ENCODE measurements at regions not wholly inside any gene's neighbourhood (a gene's known extent, or its start where the extent isn't known, plus 50 kb on each side); places are given as distances from the start of the nearest gene placed in this dataset.
"Not testable (repeated sequence)": the region's sequence is repeated elsewhere in the genome, so short reads cannot be mapped to it uniquely, and the experiment has no call there.

- DNase-seq (ENCODE audit: low read depth), result no peak
Observed at GRCh38 chr4:37771771-37772170, 54.7 kb upstream of the PGM2 start.

DNA sequence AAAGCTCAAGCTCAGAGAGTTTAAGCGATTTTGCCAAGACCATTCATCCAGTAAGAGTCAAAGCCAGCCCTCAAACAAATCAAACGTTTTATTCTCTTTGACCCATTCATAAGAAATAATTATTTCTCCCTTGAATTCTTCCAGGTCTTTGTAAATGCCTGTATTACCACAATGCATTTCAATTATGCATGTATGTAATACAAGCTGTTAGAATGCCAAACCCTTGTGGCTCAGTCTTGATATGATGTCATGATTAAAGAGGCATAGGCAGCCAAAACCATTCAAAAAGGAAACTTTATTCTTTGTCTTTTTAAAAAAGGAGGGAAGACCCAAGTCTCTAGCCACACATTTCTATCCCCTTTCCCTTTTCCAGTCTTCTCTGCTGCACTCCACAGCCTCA, 56.5 kb upstream of the PGM2 start:
- DNase-seq (ENCODE audit: low read depth), result peak; percentile 5

DNA sequence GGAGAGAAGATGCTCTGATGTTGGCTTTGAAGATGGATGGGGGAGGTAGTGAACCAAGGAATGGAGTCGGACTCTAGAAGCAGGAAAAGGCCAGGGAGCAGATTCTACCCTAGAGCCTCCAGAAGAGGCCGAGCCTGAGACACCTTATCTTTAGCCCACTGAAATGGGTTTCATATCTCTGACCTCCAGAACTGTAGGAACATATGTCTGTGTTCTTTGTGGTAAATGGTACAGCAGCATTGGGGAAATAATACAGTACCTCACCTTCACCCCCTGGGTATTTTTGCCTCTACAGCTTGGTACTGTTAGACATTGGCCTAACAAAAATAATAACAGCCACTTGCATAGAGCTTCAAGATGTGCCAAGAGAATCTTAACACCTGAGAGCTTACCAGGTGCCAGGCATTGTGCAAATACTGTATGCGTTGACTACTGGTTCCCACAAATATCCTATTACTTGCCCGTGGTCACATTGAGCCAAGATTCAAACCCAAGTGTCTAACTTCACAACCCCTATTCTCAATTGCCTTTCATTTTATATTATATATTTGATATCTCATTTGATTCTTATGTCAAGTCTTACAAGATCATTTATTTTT, 57.0 kb upstream of the PGM2 start:
- no peak for DNase-seq (ENCODE audit: low read depth)

GRCh38 chr4:37767546-37767945, 58.9 kb upstream of the PGM2 start:
- DNase-seq (ENCODE audit: low read depth), result peak; percentile 9

DNA sequence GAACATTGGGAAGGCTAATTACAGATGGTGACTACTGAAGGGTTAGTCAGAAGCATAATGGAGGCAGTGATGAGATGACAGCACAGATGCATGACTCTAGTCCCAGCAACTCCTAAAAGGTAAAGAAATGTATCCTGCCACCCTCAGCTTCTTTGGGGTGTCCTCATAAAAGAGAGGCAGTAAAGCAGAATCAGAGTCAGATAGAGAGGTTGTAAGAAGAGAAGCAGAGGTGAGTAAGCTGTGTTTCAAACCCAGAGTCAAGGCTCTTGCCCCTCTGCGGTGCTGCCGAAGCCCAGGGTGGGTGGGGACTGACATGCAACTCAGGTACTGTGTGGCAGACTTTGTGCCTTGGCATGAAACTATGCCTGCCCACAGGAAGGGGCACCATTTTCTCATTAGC, 59.5 kb upstream of the PGM2 start:
- no peak for DNase-seq (ENCODE audit: low read depth)

- DNase-seq (ENCODE audit: low read depth), result no peak
Observed at GRCh38 chr4:37765741-37766140, 60.7 kb upstream of the PGM2 start.

DNA sequence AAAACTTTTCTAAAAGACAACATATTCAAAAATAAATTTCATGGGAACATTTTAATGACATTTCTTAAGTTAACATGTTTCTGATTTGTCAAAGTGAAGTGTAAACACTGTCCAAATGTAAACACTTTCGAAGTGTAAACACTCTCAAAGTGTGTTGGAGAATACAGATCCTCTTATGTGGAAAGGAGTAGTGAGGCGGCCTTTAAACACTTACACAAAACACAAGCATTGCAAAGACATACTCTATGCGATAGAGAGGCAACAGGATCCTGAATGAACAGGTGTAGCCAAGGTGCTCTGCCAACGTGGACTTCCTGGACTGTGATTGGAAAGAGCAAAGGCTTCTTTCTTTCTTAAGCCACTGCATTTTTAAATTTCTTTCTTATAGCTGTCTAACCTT, 62.7 kb upstream of the PGM2 start:
- no peak for DNase-seq (ENCODE audit: low read depth)

GRCh38 chr4:37762991-37763368, 63.5 kb upstream of the PGM2 start:
- DNase-seq (ENCODE audit: low read depth), result no peak

DNA sequence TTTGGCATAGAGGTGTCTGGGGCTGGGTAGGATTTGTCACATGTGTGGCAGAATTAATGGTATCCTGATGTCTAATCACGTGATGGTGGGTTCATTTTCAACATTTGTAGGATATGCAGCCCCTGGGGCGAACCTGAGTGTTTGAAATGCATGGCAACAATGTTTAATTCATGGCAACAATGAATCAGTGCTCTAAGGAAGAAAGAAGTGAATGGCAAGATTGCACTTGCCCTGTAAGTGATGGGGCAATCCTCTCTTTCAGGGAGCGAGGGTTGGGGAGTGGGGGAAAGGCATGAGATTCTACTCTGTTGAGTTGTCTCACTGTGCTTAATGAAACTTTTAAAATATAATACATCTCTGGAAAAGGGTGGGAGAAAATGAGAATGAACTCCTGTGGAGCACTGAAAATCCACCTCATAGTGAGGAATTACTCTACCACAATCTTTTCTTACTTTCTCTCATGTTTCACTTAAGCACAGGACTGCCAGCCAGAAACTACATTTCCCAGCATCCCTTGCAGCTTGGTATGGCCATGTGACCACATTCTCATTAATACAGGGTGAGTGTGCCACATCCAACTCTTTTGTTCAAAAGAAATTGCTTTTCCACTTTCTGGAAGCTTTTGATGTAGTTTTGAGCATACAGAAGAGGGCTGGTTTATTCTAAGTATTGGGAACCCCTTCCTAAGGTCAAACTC, 64.0 kb upstream of the PGM2 start:
- peak; percentile 39 for DNase-seq (ENCODE audit: low read depth)

DNA sequence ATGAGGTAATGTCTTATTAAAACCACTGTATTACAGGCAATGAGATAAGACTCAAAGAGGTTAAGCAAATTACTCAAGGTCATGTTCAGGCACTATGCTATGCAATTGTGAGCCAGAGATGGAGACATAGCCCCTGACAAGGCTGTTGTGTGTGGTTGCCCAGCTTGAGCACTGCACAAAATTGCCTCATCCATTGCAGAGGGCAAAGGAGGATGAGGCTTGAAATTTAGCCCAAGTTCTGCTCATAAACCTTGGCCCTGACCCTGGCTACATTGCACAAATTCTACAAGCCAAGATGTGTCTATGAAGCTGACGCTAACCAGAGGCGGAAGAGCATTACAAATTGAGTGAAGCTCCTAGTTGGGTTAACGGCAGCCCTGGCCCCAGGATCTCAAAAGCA, 65.6 kb upstream of the PGM2 start:
- DNase-seq (ENCODE audit: low read depth), result no peak

DNA sequence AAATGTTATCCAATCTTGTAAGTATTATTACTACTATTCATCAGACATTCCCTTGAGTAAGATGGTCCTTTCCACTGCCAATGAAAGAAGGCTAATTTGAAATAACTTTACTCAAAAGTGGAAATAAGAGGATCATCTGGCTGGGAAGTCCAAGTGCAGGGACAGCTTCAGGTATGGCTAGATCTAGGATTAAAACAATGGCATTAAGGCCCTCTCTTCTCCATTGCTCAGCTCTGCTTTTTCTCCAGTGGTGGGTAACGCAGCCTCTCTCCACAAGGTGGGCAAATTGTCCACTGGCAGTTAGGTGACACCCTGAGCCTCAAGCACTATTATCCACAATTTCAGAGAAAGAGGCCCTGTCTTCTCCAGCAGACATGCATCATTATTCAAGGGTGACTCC, 66.7 kb upstream of the PGM2 start:
- no peak for DNase-seq (ENCODE audit: low read depth)

GRCh38 chr4:37758226-37758625, 68.3 kb upstream of the PGM2 start:
- peak; percentile 26 for DNase-seq (ENCODE audit: low read depth)

- DNase-seq (ENCODE audit: low read depth), result no peak
Observed at GRCh38 chr4:37757761-37758160, 68.7 kb upstream of the PGM2 start.

DNA sequence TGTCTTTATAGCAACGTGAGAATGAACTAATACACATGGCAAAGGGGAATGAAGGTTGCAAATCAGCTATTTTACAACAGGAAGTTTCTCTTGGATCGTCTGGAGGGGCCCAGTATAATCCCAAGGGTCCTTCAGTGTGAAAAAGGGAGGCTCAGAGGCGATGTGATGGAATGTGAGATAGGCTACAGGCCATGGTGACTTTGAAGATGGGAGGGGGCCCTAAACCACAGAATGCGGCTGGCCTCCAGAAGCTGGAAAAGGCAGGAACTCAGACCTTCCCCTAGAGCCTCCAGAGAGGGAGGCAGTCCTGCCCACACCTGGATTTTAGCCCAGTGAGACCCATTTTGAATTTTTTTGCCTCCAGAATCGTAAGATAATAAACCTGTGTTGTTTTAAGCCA, 69.4 kb upstream of the PGM2 start:
- no peak for DNase-seq (ENCODE audit: low read depth)

GRCh38 chr4:37754410-37755185, 68.4 kb upstream of the RELL1 start:
- DNase-seq (ENCODE audit: low read depth), result no peak

- no peak for DNase-seq (ENCODE audit: low read depth)
Observed at GRCh38 chr4:37749398-37749988, 63.3 kb upstream of the RELL1 start.

DNA sequence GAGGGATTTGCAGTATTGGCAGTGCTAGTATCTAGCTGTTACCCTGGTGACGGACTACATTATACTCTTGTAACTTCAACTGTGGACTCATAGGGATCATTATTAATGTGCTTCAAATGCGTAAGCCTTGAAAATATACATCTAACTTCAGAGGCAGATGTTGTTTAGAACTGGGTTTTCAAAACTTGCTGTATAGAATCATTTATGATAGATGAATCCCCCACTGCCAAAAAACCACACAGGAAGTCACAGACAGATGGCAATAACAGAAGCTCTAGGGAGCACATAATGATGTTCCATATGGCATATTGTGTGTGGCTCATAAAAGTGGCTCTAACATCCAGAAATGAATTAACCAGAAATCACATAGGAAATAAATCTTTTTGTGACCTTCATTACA, 62.3 kb upstream of the RELL1 start:
- DNase-seq (ENCODE audit: low read depth), result no peak

- DNase-seq (ENCODE audit: low read depth), result no peak
Observed at GRCh38 chr4:37747772-37748330, 61.7 kb upstream of the RELL1 start.

DNA sequence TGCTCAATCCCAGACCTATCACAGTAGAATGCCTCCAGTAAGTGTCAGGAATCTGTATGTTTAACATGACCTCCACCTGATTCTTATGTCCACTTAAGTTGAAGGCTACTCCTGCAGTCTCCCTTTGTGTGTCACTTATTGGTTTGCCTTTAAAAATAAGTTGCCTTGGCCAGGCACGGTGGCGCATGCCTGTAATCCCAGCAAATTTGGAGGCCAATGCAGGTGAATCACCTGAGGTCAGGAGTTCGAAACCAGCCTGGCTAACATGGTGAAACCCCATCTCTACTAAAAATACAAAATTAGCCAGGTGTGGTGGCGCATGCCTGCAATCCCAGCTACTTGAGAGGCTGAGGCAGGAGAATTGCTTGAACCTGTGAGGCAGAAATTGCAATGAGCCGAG, 60.7 kb upstream of the RELL1 start:
- not testable (repeated sequence) for DNase-seq (ENCODE audit: low read depth)

DNA sequence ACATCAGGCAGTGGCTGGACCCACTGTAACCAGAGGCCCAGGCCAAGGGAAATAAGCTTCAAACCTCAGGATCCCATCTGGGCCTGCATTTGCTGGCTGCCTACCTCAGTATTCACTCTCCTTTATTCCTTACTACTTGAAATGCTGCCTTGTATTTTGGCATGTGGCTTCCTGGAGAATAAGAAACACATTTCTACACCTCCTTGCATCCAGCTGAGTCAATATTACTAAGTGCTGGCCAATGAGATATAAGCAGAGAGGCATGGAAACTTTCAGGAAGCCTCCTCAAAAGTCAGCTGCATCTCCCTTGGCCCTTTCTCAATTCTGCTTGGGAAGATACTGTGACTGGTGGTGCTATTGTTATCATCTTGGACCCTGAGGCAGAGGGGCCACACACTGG, 59.8 kb upstream of the RELL1 start:
- DNase-seq (ENCODE audit: low read depth), result no peak

GRCh38 chr4:37742149-37742548, 56.0 kb upstream of the RELL1 start:
- DNase-seq (ENCODE audit: low read depth), result peak; percentile 10

- DNase-seq (ENCODE audit: low read depth), result no peak
Observed at GRCh38 chr4:37741564-37741963, 55.4 kb upstream of the RELL1 start.

- DNase-seq (ENCODE audit: low read depth), result no peak
Observed at GRCh38 chr4:37740546-37740945, 54.4 kb upstream of the RELL1 start.
